ENCODE measurements at regions not wholly inside any gene's neighbourhood (a gene's known extent, or its start where the extent isn't known, plus 50 kb on each side); places are given as distances from the start of the nearest gene placed in this dataset.
"Not testable (repeated sequence)": the region's sequence is repeated elsewhere in the genome, so short reads cannot be mapped to it uniquely, and the experiment has no call there.

DNA sequence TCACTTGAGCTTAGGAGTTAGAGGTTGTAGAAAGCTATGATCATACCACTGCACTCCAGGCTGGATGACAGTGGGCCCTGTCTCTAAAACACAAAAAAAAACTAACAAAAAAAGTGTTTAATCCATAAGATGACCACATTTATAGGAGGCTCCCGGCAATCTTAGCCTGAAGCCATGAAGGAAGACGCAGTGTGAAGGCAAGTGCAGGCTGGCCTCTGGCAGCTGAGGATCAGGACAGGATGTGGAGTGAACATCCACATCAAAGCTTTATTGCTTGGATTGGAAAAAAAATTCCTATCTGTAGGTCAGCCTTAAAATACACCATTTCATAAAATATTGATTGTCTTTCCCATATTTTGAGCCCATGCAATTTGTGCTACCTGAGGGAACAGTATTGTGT lies 115.9 kb upstream of the SIMC1 start:
- TF ChIP-seq NCOA6 (IDR thresholded peaks at IDR 0.05); CBFB (CRISPR knock-in tag; IDR thresholded peaks at IDR 0.05): not testable (repeated sequence)
